ENCODE measurements at regions not wholly inside any gene's neighbourhood (a gene's known extent, or its start where the extent isn't known, plus 50 kb on each side); places are given as distances from the start of the nearest gene placed in this dataset.
"Not testable (repeated sequence)": the region's sequence is repeated elsewhere in the genome, so short reads cannot be mapped to it uniquely, and the experiment has no call there.

DNA sequence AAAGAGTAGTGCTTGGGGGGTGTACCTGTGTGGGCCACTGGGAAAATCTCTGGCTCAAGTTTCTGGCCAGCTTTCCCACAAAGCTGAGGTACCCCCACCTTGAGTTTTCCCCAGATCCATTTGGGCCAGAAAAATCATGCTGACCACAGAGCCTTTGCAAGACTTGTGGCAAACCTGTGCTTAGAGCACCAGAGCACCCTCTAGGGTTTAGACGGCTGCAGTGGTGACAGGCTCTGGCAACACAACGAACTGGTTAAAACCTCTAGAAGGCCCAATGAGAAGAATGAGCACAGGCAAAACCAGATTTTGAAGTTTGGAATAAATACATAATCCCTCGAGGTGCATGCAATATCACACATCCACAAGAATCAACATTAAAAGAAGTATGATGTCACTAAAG lies 290.7 kb upstream of the FOLH1 start:
- no peak for DNase-seq

- no peak for DNase-seq
Observed at GRCh38 chr11:49505231-49505630, 296.8 kb upstream of the FOLH1 start.

DNA sequence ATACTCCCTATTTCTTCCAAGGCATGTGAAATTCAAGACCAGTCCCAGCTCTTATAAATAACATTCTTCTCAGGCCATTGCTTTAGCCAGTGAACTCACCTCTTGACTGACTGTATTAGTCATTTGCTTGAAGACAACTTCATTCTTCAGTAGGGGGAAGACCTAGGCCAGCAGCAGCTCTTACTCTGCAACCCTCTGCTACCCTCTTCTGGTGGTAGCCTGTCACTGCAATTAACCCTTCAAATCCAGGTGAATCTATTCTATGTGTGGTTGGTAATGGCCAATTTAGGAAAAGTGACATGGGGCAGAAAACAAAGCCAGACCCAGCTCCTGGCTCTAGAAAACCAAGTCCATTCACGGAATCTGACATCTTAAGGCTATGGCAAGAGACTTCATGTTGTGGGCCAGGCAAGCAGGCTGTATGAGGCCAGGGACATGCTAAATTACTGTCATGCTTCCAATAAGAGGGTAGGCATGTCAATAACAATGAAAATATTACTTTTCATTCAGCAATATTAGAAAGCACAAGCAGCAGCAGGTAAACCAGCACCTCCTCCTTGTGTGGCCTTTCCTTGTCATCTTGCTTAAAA lies 317.9 kb upstream of the FOLH1 start:
- DNase-seq = peak; percentile 9 to 13

DNA sequence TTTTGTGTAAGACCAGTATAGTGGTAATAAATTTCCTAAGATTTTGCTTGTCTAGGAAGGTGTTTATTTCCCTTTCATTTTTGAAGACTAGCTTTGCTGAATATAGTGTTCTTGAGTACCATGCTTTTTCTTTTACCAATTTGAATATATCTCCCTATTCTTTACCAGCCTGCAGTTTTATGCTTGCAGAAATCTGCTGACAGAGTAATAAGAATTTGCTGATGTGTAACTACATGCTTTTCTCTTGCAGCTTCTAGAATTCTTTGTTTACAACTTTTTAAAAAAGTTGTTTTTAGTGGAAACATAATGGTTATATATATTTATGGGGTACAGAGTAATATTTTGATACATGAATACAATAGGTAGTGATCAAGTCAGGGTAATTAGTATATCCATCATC lies 324.8 kb upstream of the FOLH1 start:
- DNase-seq = no peak

DNA sequence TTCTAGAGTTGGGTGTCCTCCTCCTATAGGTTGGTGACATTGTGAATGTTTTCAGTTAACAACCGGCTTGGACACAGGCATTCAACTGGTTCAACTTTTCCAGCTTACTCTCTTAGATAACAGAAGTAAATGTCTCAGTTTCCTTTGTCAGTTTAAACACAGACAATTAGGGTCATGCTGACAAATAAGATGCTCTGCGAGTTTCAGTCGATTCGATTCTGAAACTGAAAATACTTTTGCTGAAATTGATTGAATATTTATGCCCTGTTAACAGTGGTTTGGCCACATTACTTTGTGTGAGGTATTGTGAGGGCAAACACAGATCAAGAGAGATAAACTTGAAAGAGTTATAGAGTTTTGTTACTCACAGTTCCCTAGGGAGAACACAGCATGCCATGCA lies 330.5 kb upstream of the FOLH1 start:
- not testable (repeated sequence) for DNase-seq

DNA sequence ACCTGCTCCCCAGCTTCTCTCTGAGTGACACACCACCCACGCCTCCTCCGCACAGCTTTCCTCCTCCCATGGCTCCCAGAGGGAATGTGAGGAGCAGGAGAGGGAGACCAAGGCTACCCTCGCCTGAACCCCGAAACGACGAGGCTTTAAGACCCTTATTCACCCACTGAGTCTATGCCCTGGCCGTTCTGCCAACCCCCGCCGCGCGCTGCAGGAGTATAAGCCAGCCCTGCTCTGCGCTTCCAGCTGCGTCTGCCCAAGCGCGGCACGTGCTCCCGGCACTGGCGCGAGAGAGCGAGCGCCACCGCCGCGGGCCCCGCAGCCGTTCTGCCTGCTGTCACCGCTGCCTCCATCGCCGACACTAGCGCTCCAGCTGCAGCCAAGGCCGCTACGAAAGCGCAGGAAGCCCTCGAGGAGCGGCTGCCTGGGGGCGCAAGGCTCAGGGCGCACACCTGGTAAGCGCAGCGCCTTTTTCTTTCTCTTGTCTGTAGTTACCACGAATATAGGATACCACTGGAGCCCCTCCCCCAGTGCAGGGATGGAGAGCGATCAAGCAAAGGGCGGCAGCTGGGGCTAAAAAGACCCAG lies 350.0 kb upstream of the FOLH1 start:
- not testable (repeated sequence) for DNase-seq

DNA sequence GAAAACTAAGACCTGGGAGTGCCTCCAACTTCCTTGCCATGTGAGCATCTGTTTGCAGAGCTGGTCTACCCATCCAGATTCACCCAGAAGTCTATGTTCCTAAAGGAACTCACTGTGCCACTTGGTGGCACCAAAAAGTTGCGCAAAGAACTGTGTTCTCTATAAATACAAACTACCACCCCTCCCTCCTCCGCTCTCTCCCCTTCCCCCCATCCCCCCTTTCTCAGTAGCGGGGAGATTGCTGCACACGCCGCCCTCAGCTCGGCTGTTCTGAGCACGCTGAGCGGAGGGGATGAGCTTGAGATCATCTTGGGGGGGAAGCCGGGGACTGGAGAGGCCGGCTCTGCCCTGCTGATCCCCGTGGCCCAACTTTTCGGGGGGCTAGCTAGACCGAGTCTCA lies 352.2 kb upstream of the FOLH1 start:
- peak in 1 of 2 donors; percentile 15 for DNase-seq

DNA sequence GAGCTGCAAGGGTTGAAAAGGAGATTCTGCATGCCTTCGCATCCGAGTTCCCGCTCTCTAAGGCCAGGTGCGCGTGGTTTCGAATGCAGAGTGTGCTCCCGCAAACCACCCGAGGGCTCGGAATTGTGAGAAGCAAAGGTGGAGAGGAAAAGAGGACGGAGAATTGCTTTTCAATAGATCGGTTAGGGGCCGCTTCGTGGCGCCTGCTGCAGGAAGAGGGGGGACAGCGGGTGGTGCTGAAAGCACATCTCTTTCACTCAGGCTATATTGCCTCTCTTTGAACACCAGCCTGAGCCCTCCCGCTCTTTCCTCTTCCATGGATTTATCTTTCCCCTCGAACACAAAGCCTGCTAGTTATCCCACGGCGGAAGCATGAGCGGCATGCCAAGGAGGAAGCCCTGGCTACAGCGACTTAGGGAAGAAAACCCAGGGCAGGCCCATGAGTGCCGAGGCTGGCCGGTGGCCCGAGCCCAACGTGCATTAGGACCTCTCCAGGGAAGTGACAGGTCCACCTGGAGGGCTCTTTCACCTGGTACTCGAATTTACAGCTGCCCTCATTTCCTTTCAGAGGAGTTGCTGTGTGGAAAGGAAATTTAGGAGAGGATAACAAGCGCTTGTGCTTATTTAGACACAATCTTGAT lies 353.0 kb upstream of the FOLH1 start:
- not testable (repeated sequence) for DNase-seq

- peak in 1 of 2 donors; percentile 2 for DNase-seq
Observed at GRCh38 chr11:49562262-49562661, 353.9 kb upstream of the FOLH1 start.

DNA sequence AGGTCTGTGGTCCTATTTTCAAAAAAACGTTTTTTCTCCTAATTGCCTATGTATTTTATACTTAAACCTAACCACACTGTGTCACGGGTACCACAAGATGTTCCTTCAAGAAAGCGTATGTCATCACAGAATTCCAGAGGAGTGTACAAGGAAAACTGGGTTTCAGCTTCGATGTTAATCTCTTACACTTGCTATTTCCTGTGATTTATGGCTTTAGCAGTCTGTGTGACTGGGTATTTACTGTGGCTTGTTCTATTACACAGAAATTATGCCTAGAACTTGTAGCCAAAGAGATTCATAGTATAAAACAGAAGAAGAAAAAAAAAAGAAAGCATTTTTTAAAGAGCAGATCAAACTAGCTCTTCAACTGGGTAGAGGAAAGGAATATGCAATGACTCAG lies 371.1 kb upstream of the FOLH1 start:
- DNase-seq = not testable (repeated sequence)

DNA sequence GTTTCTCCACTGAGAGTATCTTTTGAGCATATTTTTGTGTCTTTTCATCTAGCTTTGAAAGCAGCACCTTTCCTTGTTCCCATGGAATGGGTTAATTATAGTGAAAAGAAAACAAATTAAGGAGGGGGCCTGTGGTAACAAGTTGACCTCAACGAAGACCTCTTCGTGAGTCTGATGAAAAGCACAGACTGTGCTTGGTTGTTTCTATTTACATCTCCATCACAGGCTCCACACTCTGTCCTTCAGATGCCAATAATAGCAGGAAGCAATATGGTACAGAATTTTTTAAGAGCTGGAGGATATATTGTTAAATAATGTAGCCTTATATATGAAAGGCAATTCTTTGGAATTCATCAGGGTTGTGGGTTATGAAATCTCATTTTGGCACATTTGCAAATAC lies 366.7 kb upstream of the OR4C13 start:
- DNase-seq = not testable (repeated sequence)

- DNase-seq = not testable (repeated sequence)
Observed at GRCh38 chr11:49608892-49609291, 343.3 kb upstream of the OR4C13 start.

GRCh38 chr11:49623872-49624271 lies 328.3 kb upstream of the OR4C13 start:
- not testable (repeated sequence) for DNase-seq

DNA sequence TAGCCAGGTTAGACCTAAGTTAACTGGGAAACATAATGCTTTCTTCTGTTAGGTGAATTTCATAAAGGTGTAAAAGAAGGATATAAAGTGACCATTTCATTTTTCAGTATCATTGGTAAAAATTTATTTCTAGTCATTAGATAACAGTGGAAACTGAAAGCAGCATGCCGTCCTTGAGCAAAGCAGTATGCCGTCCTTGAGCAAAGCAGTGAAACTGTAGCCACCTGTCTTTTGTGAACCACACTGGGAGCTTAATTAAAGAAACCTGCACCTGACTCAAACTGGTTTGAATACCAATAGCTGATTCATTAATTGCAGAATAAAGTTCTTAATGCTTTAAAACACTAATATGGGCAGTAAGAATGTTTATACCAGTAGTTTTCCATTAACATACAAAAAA lies 281.5 kb upstream of the OR4C13 start:
- not testable (repeated sequence) for DNase-seq

DNA sequence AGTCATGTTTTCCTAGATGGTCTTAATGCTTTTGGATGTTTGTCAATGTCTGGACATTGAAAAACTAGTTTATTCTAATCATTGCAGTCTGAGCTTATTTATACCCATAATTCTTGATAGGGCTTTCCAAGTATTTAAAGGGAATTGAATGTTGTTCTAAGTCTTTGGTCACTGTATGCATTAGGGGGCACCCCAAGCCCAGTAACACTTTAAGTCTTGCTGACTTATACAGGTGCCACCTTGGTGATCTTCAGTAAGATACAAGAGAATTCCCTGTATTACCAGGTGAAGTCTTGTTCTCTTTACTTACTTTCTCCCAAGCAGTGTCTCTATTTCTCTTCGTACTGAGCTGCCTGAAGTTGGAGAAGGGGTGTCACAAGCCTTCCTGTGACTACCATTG lies 250.1 kb upstream of the OR4C13 start:
- not testable (repeated sequence) for DNase-seq

DNA sequence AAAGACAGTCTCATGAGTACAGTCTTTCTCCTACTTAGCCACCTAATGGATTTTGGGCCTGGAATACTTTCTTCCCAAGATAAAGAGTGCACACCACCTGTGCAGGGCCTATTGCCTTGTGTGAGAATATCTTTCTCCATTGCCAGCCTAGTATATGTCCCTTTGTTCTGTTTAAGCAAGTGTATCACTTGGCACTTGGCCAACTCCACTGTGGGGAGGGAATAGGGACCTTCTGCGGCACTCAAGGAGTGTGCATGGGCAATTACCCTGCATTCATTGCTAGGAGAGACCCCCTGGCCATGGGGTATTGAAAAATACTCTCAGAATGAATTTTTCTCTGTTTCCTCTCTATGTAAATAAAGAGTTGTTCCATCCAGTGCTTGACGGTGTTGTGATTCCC lies 201.7 kb upstream of the OR4C13 start:
- not testable (repeated sequence) for DNase-seq

- not testable (repeated sequence) for DNase-seq
Observed at GRCh38 chr11:49750960-49751359, 201.2 kb upstream of the OR4C13 start.

GRCh38 chr11:49780791-49781190 lies 171.4 kb upstream of the OR4C13 start:
- DNase-seq = not testable (repeated sequence)

DNA sequence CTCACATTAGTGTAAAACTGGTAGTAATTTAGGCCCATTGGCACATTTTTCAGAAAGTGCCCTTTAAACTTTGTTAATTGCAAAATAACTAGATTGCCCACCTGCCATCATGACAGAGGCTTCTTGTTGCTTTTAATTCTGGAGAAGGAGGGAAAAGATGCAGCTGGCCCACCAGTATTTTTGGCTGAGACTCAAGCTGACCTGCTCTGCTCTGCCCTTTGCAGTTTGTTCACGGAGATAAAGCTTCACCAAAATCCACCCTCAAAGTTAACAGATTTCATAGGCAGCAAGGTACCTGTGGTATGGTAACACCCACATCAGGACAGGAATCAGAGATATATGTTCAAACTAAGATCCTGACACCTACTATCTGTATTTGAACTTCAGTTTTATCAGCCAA lies 170.2 kb upstream of the OR4C13 start:
- not testable (repeated sequence) for DNase-seq

- DNase-seq = not testable (repeated sequence)
Observed at GRCh38 chr11:49783841-49784240, 168.3 kb upstream of the OR4C13 start.

DNA sequence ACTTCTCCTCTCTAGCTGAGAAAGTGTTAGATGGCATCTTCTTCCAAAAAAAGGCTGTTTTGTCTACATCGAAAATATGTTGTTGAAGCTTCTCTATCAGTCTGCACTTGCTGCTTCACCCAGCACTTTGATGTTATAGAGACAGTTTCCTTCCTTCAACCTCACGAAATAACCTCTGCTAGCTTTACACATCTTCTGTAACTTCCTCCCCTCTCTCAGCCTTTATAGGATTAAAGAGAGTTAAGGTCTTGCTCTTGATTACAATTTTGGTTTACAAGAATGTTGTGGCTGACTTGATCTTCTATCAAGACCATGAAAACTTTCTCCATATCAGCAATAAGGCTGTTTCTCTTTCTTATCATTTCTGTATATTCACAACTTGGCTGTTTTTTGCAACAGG lies 162.4 kb upstream of the OR4C13 start:
- not testable (repeated sequence) for DNase-seq

- not testable (repeated sequence) for DNase-seq
Observed at GRCh38 chr11:49798206-49798837, 153.9 kb upstream of the OR4C13 start.

- not testable (repeated sequence) for DNase-seq
Observed at GRCh38 chr11:49817705-49818430, 134.3 kb upstream of the OR4C13 start.
